ENCODE measurements at regions not wholly inside any gene's neighbourhood (a gene's known extent, or its start where the extent isn't known, plus 50 kb on each side); places are given as distances from the start of the nearest gene placed in this dataset.

GRCh38 chr1:14149431-14149830 lies 449.1 kb upstream of the KAZN start:
- TF ChIP-seq CREB1 (IDR thresholded peaks at IDR 0.05; ENCODE audit: low read depth) = no peak
- no peak for TF ChIP-seq CEBPB (IDR thresholded peaks at IDR 0.05)
- no peak for TF ChIP-seq NFIC (IDR thresholded peaks at IDR 0.05)
- no peak for TF ChIP-seq ZBTB7A (IDR thresholded peaks at IDR 0.05; ENCODE audit: low read depth)
- no peak for TF ChIP-seq REST (IDR thresholded peaks at IDR 0.05; ENCODE audit: low read depth)
- TF ChIP-seq MAX (IDR thresholded peaks at IDR 0.05) = no peak
- no peak for TF ChIP-seq EGR1 (IDR thresholded peaks at IDR 0.05)
- no peak for TF ChIP-seq FOXM1 (IDR thresholded peaks at IDR 0.05; ENCODE audit: borderline replicate concordance, low read depth)
- TF ChIP-seq TCF12 (IDR thresholded peaks at IDR 0.05; ENCODE audit: low read depth) = no peak
- no peak for TF ChIP-seq YY1 (IDR thresholded peaks at IDR 0.05; ENCODE audit: low read depth)
- TF ChIP-seq TEAD4 (IDR thresholded peaks at IDR 0.05) = no peak
- no peak for TF ChIP-seq EP300 (IDR thresholded peaks at IDR 0.05; ENCODE audit: borderline replicate concordance)
- TF ChIP-seq RAD21 (IDR thresholded peaks at IDR 0.05; ENCODE audit: low read depth) = no peak
- no peak for TF ChIP-seq USF1 (IDR thresholded peaks at IDR 0.05)
- TF ChIP-seq TAF1 (IDR thresholded peaks at IDR 0.05; ENCODE audit: low read depth) = no peak

- TF ChIP-seq CREB1 (IDR thresholded peaks at IDR 0.05; ENCODE audit: low read depth) (no peak), ZBTB7A (IDR thresholded peaks at IDR 0.05; ENCODE audit: low read depth) (no peak), TAF1 (IDR thresholded peaks at IDR 0.05; ENCODE audit: low read depth) (no peak), USF1 (IDR thresholded peaks at IDR 0.05) (no peak), RAD21 (IDR thresholded peaks at IDR 0.05; ENCODE audit: low read depth) (no peak), REST (IDR thresholded peaks at IDR 0.05; ENCODE audit: low read depth) (no peak), TEAD4 (IDR thresholded peaks at IDR 0.05) (no peak), CEBPB (IDR thresholded peaks at IDR 0.05) (no peak), TCF12 (IDR thresholded peaks at IDR 0.05; ENCODE audit: low read depth) (no peak), EGR1 (IDR thresholded peaks at IDR 0.05) (no peak), NFIC (IDR thresholded peaks at IDR 0.05) (no peak), YY1 (IDR thresholded peaks at IDR 0.05; ENCODE audit: low read depth) (no peak), EP300 (IDR thresholded peaks at IDR 0.05; ENCODE audit: borderline replicate concordance) (no peak)
Measured at GRCh38 chr1:14156543-14156942, 441.9 kb upstream of the KAZN start.

- TF ChIP-seq TCF12 (IDR thresholded peaks at IDR 0.05; ENCODE audit: low read depth) (no peak), FOXM1 (IDR thresholded peaks at IDR 0.05; ENCODE audit: borderline replicate concordance, low read depth) (no peak), ZBTB7A (IDR thresholded peaks at IDR 0.05; ENCODE audit: low read depth) (no peak), REST (IDR thresholded peaks at IDR 0.05; ENCODE audit: low read depth) (no peak), MAX (IDR thresholded peaks at IDR 0.05) (no peak), NFIC (IDR thresholded peaks at IDR 0.05) (no peak), RAD21 (IDR thresholded peaks at IDR 0.05; ENCODE audit: low read depth) (no peak)
Measured at GRCh38 chr1:14160781-14161180, 437.7 kb upstream of the KAZN start.

GRCh38 chr1:14163246-14163645 lies 435.2 kb upstream of the KAZN start:
- TF ChIP-seq ZBTB7A (IDR thresholded peaks at IDR 0.05; ENCODE audit: low read depth) (no peak), USF1 (IDR thresholded peaks at IDR 0.05) (no peak)
